Stromal cell of bone marrow (primary cell): ENCODE measurements at regions not wholly inside any gene's neighbourhood (a gene's known extent, or its start where the extent isn't known, plus 50 kb on each side); places are given as distances from the start of the nearest gene placed in this dataset.
"Not testable (repeated sequence)": the region's sequence is repeated elsewhere in the genome, so short reads cannot be mapped to it uniquely, and the experiment has no call there.

Experiments used
- DNase-seq: peaks from one replicate; pipeline ENCODE4 v3.0.0-alpha.2; 2012; ENCODE audit warnings: low read depth

DNA sequence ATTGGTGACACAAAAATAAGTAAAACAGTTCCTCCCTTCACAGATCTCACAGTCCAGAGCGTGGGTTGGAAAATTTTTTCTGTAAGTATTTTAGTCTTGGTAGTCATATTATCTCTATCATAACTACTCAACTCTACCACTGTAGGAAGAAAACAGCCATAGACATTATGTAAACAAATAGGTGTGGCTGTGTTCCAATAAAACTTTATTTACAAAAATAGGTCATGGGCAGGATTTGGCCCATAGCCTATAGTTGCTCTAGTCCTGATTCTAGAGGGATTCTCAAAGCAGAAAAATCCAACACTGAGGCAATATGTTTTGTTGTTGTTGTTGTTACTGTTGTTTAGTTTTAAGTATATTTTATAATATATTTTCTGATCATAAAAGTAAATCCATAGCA is 206.1 kb upstream of the GADL1 start:
- DNase-seq = no peak

DNA sequence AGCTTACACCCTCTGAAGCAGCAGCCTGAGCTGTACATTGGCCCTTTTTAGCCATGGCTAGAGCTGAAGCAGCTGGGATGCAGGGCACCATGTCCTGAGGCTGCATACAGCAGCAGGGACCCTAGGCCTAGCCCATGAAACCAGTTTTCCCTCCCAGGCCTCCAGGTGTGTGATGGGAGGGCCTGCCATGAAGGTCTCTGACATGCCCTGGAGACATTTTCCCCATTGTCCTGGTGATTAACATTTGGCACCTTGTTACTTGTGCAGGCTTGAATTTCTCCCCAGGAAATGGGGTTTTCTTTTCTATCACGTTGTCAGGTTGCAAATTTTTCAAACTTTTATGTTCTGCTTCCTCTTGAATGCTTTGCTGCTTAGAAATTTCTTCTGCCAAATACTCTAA is 206.8 kb upstream of the GADL1 start:
- not testable (repeated sequence) for DNase-seq

DNA sequence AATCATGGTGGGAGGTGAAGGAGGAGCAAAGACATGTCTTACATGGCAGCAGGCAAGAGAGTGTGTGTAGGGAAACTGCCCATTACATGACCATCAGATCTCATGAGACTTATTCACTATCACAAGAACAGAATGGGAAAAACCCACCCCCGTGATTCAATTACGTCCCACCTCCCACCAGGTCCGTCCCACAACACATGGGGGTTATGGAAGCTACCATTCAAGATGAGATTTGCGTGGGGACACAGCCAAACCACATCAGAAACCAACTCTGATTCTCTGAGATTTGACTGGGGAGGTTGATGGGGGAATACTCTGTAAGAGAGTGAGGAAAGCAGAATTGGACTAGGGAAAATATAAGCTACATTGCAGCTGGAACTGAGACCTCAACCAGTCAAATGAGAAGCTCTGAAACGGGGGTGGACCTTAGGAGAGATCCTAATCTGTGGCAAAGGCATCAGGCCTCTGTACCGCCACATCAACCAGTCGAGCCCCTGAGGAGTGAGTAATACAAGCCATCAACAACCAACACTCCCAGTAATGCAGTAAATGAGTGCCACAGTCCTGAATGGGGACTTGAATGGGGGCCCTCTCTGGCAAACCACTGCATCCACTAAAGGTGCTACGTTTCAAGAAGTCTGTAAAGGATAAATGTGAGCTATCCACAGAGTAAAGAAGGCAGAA is 207.9 kb upstream of the GADL1 start:
- no peak for DNase-seq

DNA sequence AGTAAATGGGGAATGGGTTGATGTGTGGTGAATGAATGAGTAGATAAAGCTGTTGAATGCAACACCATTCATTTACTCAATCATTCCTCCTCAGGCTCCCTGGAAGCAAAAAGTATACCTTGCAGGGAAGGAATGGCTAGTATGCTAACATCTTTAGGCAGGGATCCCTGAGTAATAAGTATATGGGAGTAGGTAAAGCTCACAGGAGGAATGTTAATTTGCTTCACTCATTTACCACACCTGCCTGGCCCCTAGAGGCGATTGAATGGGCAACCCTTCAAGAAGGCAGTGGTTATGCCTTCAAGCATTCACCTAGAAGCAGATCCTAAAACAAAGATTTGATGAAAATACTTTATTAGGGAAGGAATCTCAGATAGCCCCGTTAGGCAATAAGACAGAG is 208.7 kb upstream of the GADL1 start:
- DNase-seq = no peak

DNA sequence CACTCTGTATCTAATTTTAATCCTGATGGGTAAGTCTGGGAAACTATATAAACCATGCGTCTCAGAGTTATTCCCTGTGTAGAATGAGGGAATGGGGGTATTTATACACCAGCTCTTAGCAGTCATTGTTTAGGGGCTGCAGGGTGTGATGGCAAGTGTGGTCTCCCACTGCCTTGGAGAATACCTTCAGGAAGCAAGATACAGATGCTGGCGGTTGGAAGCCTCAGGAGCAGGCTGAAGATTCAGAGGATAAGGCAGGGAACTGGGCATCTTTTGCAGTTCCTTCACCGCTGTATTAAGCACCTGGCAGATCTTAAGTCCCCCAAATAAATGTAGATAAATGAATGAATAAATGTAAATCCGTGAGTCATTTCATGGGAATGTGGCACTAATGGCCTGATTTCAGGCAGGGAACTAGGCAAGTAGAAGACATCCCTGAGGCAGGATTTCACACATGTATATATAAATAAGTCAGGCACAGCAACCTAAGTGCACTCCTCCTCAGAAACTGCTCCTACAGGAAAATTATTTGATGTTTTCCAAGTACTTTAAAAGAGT is 209.2 kb upstream of the GADL1 start:
- DNase-seq = no peak

DNA sequence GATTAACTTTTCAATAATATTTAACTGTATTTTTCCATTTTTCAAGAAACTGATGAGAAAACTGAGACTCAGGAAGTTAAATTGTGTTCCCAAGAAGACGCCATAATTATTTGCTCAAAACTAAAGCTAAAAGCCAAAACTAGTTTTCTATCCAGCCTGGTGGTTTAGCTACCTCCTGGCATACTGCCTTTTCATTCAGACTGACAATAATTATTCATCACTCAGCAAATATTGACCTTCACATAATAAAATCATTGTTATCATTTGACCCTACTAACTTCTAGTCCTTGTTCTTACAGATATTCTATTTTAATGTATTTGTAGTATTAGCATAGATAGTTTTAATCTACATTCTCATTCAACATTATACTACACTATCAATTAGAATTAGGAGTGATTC is 210.6 kb upstream of the GADL1 start:
- DNase-seq = no peak

DNA sequence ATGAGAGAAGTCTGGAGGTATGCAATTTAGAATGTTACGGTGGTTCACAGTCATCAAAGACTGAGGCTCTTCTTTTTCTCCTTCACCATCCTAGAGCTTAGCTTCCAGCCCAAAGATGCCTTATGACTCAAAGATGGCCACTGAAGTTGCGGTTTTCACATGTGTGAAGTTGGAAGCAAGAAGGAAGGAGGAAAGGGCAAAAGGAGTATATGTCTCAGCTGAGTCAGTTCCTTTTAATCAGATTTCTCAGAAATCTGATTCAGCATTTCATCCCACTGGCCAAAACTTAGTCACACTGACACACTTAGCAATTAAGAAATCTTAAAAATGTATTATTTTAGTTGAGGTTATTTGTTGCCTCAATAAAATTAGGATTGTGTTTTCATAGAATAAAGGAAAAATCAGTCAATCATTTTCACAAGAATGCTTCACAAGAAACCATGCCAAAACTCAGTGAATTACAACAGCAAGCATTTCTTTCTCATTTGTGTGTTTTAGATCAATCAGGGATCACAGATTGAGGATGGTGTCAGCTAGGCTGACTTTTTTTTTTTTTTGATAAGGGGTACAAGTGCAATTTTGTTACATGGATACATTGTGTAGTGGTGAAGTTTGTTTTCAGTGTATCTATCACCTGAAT is 211.1 kb upstream of the GADL1 start:
- peak; percentile 94 for DNase-seq

DNA sequence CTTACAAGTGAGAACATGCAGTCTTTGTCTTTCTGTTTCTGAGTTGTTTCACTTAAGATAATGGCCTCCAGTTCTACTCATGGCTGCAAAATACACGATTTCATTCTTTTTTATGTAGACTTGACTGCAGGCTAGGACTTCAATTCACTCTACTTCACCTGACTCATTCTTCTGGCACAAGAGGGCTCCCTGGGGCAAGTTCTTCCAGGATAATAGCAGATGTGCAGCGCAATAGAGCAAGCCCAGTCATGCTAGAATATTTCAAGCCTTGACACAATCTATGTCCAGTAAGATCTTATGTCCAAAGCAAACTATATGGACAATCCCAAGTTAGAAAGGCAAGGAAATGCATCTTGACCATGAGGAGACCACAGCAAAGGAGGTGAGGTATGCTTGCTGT is 211.7 kb upstream of the GADL1 start:
- DNase-seq = peak; percentile 87

DNA sequence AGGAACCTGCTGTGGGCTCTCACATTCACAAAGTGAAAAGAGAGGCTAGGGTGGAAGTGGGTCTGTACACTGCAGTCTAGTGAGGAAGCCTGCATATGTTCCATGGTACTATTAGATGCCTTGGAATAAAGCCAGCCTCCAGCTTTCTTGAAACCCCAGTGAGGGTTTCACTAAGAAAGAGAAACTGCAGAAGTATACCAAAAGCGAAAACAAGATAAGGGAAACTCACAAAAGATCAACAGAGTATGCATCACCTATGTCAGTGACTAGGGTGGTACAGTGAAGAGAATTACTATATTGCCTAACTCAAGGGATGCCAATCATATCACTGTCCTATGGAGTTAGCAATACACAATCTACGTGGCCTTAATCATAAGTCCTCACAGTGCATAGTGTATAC is 212.5 kb upstream of the GADL1 start:
- DNase-seq = no peak

DNA sequence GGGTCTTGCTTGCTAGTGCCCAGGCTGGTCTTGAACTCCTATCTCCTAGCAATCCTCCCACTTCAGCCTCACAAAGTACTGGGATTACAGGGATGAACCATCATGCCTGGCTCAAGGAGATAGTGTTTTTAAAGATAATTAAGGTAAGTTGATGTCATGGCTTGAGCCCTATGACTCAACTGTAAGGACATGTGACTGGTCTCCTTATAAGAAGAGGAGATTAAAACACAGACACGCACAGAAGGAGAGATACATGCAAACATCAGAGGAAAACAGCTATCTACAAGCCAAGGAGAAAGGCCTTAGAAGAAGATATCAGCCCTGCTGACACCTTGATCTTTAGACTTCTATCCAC is 220.4 kb upstream of the GADL1 start:
- DNase-seq = no peak

DNA sequence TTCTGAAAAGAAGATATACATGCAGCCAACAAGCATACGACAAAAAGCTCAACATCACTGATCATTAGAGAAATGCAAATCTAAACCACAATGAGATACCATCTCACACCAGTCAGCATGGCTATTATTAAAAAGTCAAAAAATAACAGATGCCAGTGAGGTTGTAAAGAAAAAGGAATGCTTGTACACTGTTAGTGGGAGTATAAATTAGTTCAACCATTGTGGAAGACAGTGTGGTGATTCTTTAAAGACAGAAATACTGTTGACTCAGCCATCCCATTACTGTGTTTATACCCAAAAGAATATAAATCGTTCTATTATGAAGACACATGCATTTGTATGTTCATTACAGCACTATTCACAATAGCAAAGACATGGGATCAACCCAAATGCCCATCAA is 221.1 kb upstream of the GADL1 start:
- DNase-seq = not testable (repeated sequence)

DNA sequence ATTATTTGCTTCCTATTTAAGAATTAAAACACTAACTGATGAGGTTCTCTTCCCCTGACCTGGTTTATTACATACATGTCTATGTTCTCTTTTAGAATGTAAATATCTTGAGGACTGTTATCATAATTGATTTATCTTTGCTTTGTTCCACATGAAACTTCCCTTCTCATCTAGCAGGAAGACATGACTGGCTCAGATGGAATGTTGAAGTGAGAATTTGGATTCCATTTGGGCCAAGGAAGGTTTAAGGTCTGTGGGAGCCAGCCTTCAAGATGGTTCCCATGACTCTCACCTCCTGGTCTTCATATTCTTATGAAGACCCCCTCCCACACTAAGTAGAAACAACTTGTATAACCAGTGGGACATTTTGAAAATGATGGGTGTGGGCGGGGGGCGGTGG is 222.2 kb upstream of the GADL1 start:
- DNase-seq = no peak

DNA sequence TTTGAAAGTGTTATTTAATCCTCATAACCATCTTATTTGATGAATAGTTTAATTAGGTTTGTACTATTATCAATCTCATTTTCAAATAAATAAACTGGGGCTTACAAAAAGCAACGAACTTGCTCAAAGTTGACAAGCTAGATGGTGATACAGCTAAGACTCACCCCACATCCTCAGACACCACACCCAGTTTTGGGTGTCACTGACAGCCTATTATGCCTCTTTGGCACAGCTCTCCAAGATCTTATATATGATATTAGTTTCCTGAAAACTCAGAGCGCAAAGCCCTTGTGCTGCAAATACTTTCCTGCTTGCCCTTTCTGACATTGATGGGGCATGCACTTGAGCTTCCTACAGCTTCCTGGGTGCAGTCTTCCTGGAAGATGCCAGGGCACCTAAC is 223.4 kb upstream of the GADL1 start:
- DNase-seq = no peak

DNA sequence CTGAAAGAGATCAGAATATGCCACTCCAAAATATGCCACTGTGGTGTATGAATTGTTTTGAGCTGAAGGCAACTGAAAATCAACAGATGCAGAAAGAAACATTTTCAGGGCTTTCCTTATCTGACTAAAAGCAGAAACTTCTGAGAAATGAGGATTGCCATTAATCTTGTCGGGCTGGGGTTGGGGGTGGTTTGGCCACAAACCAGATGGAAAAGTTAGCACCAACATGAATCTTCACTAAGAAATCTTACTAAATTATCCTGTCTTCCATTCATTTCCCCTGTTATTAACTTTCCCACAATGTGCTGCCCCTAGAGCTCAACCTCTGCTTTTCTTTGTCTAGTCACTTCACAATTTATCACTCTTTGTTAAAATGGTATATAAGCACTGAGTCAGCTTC is 229.9 kb upstream of the GADL1 start:
- DNase-seq = no peak

DNA sequence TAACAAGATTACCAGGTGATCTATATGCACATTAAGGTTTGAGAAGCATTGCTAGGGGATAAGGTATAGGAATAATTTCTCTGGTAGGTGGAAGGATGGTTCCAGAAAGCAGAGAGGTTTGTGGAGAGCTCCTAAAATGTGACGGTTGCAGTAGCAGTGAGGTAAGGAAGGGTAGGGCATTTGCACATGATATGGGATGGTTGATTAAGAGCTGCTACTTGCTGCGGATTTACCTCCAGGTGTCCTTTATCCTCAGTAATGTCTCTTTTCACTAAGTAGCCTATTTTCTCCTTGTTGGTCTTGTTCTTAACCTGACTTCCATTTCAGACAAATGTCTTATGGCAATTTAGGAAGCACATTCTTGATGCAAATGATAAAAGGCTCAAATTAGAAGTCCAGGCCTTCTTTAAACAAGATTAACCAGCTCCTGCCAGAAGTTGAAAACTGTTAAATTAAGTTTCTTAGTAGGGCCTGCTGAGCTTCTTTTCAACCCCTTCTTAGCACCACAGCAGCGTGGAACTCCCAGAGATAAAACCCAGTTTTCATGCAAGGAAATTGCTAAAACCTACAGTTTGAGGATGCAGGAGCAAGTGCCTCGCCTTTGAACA is 231.1 kb upstream of the GADL1 start:
- DNase-seq = no peak

DNA sequence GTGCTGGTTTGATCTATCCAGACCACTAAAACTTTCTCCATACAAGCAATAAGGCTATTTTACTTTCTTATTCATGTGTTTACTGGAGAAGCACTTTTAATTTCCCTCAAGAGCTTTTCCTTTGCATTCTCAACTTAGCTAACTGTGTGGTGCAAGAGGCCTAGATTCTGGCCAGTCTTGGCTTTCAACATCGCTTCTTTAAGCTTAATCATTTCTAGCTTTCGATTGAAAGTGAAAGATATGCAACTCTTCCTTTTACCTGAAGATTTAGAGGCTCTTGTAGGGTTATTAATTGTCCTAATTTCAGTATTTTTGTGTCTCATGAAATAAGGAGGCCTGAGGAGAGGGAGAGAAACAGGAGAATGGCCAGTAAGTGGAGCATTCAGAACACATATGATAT is 234.8 kb upstream of the GADL1 start:
- DNase-seq = no peak

DNA sequence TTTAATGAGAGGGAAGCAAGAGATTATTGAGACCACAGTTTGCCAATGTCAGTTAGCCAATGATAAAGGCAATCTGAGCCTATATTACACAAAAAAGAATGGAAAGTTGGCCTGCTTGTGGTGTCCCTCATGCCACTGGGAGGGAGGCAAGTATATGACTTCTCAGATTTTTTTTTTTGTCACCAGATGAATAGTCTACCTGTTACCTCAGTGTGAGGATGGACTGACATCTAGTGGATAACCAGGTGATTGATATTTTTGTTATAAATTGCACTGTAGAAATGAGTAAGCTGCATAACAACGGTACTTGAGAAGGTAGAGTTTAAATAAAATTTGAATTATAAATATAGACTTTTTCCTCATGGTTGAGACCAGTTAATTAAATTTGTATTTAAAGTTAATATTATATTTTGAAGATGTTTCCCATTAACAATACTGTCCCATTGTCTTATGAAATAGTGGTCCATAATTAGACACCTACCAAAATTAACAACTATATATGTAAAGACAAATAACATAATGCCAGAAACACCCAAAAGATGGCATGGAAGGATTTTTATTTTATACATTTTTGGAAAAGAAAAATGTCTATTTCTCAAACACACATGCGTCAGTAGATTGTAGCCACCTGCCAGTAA is 237.8 kb upstream of the GADL1 start:
- peak; percentile 28 for DNase-seq

DNA sequence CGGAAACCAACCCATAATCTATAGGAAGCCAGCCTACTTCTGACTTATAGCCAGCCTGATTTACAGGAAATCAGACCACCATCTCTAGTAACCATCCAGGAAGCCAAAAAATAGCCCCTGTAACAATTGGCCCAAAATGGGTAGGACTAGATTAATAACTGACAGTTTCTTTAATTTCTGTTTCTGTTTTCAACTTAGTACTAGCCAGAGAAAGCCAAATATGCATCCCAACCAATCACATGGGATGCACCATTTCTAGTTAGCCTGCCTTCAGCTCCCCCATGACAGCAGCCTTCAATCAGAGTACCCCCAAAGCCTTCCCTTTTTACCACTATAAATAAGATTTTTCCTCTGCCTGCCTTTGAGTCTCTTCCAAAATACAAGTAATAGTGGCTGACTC is 239.1 kb upstream of the GADL1 start:
- no peak for DNase-seq

DNA sequence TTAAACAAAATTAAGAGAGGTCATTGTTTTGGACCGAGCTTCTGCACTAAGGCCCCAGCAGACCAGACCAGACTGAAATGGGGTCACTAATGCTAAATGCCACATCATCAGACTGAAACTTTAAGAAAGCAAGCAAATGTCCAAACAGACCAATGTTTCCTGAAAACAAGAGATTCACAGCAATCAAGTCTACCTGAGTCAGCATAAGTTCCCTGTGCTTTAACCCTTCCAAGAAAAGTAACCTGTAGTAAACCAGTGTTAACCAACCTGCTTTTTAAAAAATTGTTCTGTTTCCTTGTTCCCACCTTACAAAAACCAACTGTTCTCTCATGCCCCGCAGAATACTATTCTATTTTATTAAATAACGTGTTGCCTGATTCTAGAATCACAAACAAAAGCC is 241.1 kb upstream of the GADL1 start:
- DNase-seq = no peak

DNA sequence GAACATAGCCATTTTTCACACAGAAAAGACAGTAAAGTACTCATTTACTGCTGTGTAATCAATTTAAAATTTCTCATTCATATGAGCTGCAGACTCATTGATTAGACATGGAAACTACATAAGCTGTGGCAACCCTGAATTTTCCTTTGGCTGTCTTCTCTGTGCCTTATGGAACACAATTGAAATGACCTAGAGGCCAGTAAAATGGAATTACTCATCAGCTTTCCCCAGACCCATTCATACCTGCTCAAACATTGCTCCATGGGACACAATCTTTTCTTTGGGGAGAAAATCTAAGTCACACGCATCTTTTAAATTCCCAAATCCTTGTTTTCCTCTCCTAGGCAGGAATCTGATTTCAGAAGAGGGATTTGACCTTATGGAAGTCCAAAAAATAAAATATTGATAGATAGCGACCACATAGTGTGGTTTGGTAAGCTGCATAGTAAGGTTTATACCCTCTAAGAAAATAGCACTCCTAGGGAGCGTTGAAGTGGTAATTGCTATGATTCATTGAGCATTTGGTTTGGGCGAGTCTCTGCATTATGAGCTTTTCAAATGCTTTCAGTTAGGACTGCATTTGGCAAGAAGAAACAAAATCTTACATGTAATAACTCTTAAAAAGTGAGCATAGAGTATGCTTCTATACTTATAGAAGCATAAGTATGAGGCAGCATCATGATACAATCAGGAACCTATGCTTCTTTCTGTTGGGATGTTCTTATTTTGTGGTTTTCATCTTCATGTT is 243.4 kb upstream of the GADL1 start:
- DNase-seq = no peak

DNA sequence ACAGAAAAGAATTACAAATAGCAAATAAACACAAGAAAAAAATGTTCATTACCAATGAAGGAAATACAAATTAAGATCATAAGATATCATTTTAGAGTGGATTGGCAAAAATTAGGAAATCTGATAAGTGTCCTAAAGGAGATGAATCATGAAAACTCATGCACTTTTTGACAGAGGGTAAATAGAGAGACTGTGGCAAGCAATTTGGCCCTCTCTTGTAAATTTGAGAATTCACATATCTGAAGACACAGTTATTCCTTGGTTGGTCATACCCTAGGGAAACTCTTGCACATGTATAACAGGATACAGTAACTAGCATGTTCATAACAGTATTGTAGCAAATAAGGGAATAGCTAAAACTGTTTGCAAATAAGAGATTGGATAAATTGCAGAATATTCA is 246.0 kb upstream of the GADL1 start:
- peak; percentile 36 for DNase-seq

DNA sequence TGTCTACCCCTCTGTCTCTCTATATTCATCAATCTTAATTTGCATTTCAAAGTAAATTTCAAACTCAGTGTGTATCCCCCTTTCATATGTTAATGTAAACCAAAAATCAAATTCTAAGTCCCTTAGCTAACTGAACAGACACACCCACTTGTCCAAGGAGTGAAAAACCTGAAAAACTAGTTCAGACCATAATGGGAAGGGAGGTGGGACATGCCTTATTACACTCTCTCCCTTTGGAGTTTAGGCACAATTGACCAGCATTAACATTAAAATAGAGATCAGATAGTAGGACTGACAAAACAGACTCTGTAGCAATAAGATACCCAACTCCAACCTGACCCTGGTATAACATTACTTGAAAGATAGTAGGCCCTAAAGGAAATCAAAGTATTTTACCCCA is 247.7 kb upstream of the GADL1 start:
- DNase-seq = no peak
